ENCODE measurements at regions not wholly inside any gene's neighbourhood (a gene's known extent, or its start where the extent isn't known, plus 50 kb on each side); places are given as distances from the start of the nearest gene placed in this dataset.

GRCh38 chr1:68815632-68816031 lies 318.8 kb upstream of the DEPDC1 start:
- no peak for TF ChIP-seq CTCF (IDR thresholded peaks at IDR 0.05)
- TF ChIP-seq POLR2A (IDR thresholded peaks at IDR 0.05): no peak
